Large intestine (tissue), 3 donors: ENCODE measurements at regions not wholly inside any gene's neighbourhood (a gene's known extent, or its start where the extent isn't known, plus 50 kb on each side); places are given as distances from the start of the nearest gene placed in this dataset.
"Not testable (repeated sequence)": the region's sequence is repeated elsewhere in the genome, so short reads cannot be mapped to it uniquely, and the experiment has no call there.

ENCODE experiments used
- DNase-seq, 2 donors: peaks; one replicate each; pipeline versions ENCODE4 v3.0.0 to v3.0.0-alpha.2; 2013
- H3K27ac ChIP-seq: one replicate; pipeline ENCODE4 v1.5.1; 2013; ENCODE audit warnings: low read length
- H3K27me3 ChIP-seq: 2 replicates; pipeline ENCODE4 v1.6.1; 2013; ENCODE audit warnings: low read length; ENCODE audit not compliant: control insufficient read depth, insufficient read depth
- H3K36me3 ChIP-seq: 2 replicates; pipeline ENCODE4 v1.6.1; 2013; ENCODE audit warnings: low read length; ENCODE audit not compliant: control insufficient read depth, insufficient read depth
- H3K4me1 ChIP-seq: one replicate; pipeline ENCODE4 v1.6.1; 2013; ENCODE audit warnings: low read length; ENCODE audit not compliant: control insufficient read depth, insufficient read depth
- H3K4me3 ChIP-seq: one replicate; pipeline ENCODE4 v1.5.1; 2013; ENCODE audit warnings: low read length
- H3K9me3 ChIP-seq: one replicate; pipeline ENCODE4 v1.6.1; 2013; ENCODE audit warnings: mild to moderate bottlenecking, low read depth, low read length, moderate library complexity; ENCODE audit not compliant: control insufficient read depth
- WGBS: methylation state at CpG from one replicate; pipeline ENCODE4 v1.1.5; 2013; ENCODE audit warnings: low lambda C conversion rate; ENCODE audit not compliant: insufficient coverage; 5-methylcytosine and 5-hydroxymethylcytosine counted together

GRCh38 chr15:79160211-79160610, 69.6 kb upstream of the RASGRF1 start:
- no peaks in the 10 kb centered on the region for H3K36me3 ChIP-seq
- no peaks in the 10 kb centered on the region for H3K9me3 ChIP-seq
- peaks cover 5% of the 10 kb centered on the region for H3K27me3 ChIP-seq
- H3K27ac ChIP-seq: no peak overlapping the region
- WGBS: no CpG with 5 or more reads among the region's 2 CpGs
- no peaks in the 10 kb centered on the region for H3K4me1 ChIP-seq
- no peak overlapping the region for H3K4me3 ChIP-seq
- DNase-seq: no peak

- no peak for DNase-seq
- WGBS: 100% methylated on average over 1 of the region's 13 CpGs
- no peaks in the 10 kb centered on the region for H3K36me3 ChIP-seq
Measured at GRCh38 chr15:79157631-79158592, 67.3 kb upstream of the RASGRF1 start.

GRCh38 chr15:79156704-79157375, 66.3 kb upstream of the RASGRF1 start:
- WGBS: no CpG with 5 or more reads among the region's 7 CpGs
- Histone ChIP-seq H3K4me3 (no peak overlapping the region), H3K4me1 (no peaks in the 10 kb centered on the region), H3K36me3 (no peaks in the 10 kb centered on the region), H3K27ac (no peak overlapping the region), H3K27me3 (peaks cover 5% of the 10 kb centered on the region), H3K9me3 (no peaks in the 10 kb centered on the region)
- DNase-seq: no peak

More at GRCh38 chr15:79157631-79158592, 67.3 kb upstream of the RASGRF1 start:
- H3K9me3 ChIP-seq: no peaks in the 10 kb centered on the region
- peaks cover 5% of the 10 kb centered on the region for H3K27me3 ChIP-seq
- H3K4me1 ChIP-seq: no peaks in the 10 kb centered on the region
- H3K4me3 ChIP-seq: no peak overlapping the region
- H3K27ac ChIP-seq: no peak overlapping the region

DNA sequence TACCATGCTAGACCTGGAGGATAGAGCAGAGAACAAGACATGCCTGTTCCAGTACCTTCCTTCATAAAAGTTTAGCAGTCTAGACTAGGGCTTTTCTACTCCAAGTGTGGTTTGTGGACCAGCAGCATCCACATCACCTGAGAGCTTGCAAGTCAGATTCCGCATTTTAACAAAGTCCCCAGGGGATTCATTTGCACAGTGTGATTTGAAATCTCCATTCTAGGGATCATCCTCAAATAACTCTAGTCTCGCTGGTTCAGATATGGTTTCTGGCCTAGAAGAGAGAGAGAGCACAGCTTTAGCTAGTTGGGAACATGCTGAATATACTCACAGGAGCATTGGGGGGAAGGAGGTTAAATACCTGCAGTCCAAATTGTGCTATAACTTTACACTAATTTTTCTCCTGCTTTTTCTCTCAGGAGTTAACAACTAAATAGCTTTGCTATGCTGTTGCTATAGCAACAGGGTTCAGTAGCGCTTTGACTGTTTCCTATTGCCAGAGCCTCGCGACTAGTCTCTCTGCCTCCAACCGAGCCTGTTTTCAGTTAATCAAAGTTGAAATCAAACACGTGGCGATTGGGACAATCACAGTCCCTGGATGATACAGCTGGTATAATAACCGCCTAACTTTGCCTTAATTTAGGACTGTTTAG, 64.0 kb upstream of the RASGRF1 start:
- H3K36me3 ChIP-seq: no peaks in the 10 kb centered on the region
- H3K4me3 ChIP-seq: no peak overlapping the region
- peaks cover 5% of the 10 kb centered on the region for H3K27me3 ChIP-seq
- H3K27ac ChIP-seq: no peak overlapping the region
- DNase-seq: no peak
- H3K4me1 ChIP-seq: no peaks in the 10 kb centered on the region
- 40% methylated on average over 1 of the region's 9 CpGs for WGBS
- no peaks in the 10 kb centered on the region for H3K9me3 ChIP-seq

DNA sequence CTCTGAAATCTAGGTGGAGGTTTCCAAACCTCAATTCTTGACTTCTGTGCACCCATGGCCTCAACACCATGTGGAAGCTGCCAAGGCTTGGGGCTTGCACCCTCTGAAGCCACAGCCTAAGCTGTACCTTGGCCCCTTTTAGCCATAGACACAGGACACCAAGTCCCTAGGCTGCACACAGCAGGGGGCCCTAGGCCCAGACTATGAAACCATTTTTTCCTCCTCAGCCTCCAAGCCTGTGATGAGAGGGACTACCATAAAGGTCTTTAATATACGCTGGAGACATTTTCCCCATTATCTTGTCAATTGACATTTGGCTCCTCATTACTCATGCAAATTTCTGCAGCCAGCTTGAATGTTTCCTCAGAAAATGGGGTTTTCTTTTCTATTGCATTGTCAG, 53.7 kb upstream of the RASGRF1 start:
- not testable (repeated sequence) for H3K27me3 ChIP-seq

DNA sequence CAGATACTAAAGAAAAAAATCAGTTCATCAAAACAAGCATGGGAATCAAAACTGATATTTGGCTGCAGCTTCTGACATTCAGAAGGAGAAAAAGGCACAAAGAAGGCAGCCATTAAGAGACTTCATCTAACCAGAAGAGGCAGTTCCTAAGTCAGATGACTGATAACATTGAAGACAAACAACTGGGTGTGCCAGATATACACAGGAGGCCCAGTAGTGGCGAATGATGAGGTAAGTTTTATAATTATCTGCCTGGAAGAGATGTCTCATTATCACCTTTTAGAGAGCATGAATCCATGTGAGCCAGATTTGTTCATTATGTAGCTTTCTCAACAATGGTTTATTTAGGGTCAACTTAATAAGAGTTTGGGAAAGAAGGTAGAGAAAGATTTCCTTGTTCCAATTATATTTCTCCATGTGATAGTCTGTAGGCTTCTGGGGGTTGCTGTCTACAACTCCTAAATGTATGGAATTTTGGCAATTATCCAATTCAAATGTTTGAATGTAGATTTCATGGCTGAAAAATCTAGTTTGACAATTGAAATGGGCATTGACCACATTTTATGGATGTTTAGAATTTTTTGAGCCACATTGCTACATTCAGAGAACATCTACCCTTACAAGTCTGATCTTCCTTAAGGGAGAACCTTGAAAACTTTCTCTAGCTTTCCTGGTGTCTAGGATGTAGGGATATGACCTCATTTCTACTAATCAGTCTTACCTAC, 50.4 kb upstream of the RASGRF1 start:
- WGBS: 40% methylated on average over 1 of the region's 1 CpG
- H3K9me3 ChIP-seq: no peaks in the 10 kb centered on the region
- no peak overlapping the region for H3K27ac ChIP-seq
- DNase-seq: no peak
- H3K4me1 ChIP-seq: no peaks in the 10 kb centered on the region
- no peak overlapping the region for H3K4me3 ChIP-seq
- H3K36me3 ChIP-seq: no peaks in the 10 kb centered on the region
- H3K27me3 ChIP-seq: no peaks in the 10 kb centered on the region

More for the DNA sequence above, 53.7 kb upstream of the RASGRF1 start:
- not testable (repeated sequence) for H3K36me3 ChIP-seq, H3K27ac ChIP-seq, H3K4me1 ChIP-seq, H3K4me3 ChIP-seq, H3K9me3 ChIP-seq, DNase-seq
- no CpG with 5 or more reads among the region's 1 CpG for WGBS
